ENCODE measurements at regions not wholly inside any gene's neighbourhood (a gene's known extent, or its start where the extent isn't known, plus 50 kb on each side); places are given as distances from the start of the nearest gene placed in this dataset.

DNA sequence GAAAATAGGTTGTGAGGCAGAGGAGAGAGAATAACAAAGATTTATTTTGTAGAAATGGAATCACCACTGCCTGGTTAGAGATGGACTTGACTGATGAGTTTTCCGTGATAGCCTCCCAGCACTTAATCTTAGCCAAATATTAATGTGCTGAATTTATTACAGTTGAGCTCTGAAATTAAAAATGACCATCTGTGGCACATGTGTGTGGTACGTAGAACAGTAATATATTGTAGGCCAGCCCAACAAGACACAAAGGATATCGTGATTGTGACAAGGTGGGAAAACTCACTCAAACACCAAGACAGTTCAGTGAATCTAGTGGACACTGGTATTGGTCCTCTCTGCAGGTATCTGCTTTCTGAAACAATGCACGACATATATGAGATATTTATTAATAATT lies 119.4 kb downstream of the HAO1 start:
- no peak for DNase-seq

DNA sequence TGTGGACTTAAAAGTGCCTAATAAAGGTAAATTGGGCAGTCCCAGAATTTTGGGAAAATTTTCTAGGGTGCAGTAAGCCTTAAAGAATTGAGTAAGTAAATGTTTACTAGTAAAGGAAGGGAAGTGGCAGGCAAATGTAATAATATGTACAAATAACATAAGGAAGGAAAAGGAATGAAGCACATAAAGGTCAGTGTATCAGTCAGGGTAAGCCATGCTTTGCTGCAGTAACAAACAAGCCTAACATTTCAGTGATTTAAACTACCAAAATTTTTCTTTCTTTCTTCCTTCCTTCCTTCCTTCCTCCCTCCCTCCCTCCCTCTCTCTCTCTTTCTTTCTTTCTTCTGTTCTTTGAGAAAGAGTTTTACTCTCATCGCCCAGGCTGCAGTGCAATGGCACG lies 117.5 kb downstream of the HAO1 start:
- no peak for DNase-seq

- no peak for DNase-seq
These were observed 111.8 kb downstream of the HAO1 start for GRCh38 chr20:7828437-7828836.

GRCh38 chr20:7829031-7829430 lies 111.2 kb downstream of the HAO1 start:
- DNase-seq: no peak

GRCh38 chr20:7829776-7830175 lies 110.5 kb downstream of the HAO1 start:
- DNase-seq: no peak
